GM21528 (cell line): ENCODE measurements at regions not wholly inside any gene's neighbourhood (a gene's known extent, or its start where the extent isn't known, plus 50 kb on each side); places are given as distances from the start of the nearest gene placed in this dataset.

ENCODE experiments used
- ATAC-seq: cut with Tn5 transposase; IDR thresholded peaks from one replicate; pipeline ENCODE4 v1.9.1; 2021; ENCODE audit warnings: mild to moderate bottlenecking, moderate library complexity; ENCODE audit not compliant: unreplicated experiment, low FRiP score

- no peak for ATAC-seq
These were observed 539.1 kb downstream of the PSAT1 start for GRCh38 chr9:78835928-78836450.

GRCh38 chr9:78839252-78839651 lies 542.3 kb downstream of the PSAT1 start:
- ATAC-seq = no peak

GRCh38 chr9:78848061-78848460 lies 551.1 kb downstream of the PSAT1 start:
- ATAC-seq = no peak

GRCh38 chr9:78856144-78856543 lies 559.2 kb downstream of the PSAT1 start:
- no peak for ATAC-seq

- ATAC-seq = no peak
These were observed 559.9 kb downstream of the PSAT1 start for GRCh38 chr9:78856781-78857180.

- no peak for ATAC-seq
These were observed 560.7 kb downstream of the PSAT1 start for GRCh38 chr9:78857373-78858225.

- no peak for ATAC-seq
These were observed 561.3 kb downstream of the PSAT1 start for GRCh38 chr9:78858266-78858665.

- no peak for ATAC-seq
These were observed 564.0 kb downstream of the PSAT1 start for GRCh38 chr9:78860801-78861475.

GRCh38 chr9:78863531-78863930 lies 566.6 kb downstream of the PSAT1 start:
- ATAC-seq = no peak

GRCh38 chr9:78865737-78866136 lies 568.8 kb downstream of the PSAT1 start:
- ATAC-seq = no peak

GRCh38 chr9:78866207-78867132 lies 569.5 kb downstream of the PSAT1 start:
- ATAC-seq = no peak

- ATAC-seq = no peak
These were observed 574.1 kb downstream of the PSAT1 start for GRCh38 chr9:78871086-78871451.

- no peak for ATAC-seq
These were observed 574.8 kb downstream of the PSAT1 start for GRCh38 chr9:78871452-78872331.

GRCh38 chr9:78874061-78874460 lies 577.1 kb downstream of the PSAT1 start:
- ATAC-seq = no peak

GRCh38 chr9:78879324-78880100 lies 582.6 kb downstream of the PSAT1 start:
- ATAC-seq = no peak

GRCh38 chr9:78881295-78881694 lies 584.4 kb downstream of the PSAT1 start:
- no peak for ATAC-seq

- ATAC-seq = no peak
These were observed 585.6 kb downstream of the PSAT1 start for GRCh38 chr9:78882481-78882880.

- ATAC-seq = no peak
These were observed 587.8 kb downstream of the PSAT1 start for GRCh38 chr9:78884611-78885150.

GRCh38 chr9:78892182-78892581 lies 595.3 kb downstream of the PSAT1 start:
- no peak for ATAC-seq
